IMR-90 (cell line): ENCODE measurements at regions not wholly inside any gene's neighbourhood (a gene's known extent, or its start where the extent isn't known, plus 50 kb on each side); places are given as distances from the start of the nearest gene placed in this dataset.

Experiments
- ATAC-seq: fragments of 200-7000 bp; cut with Tn5 transposase; 2 replicates; pipeline ENCODE4 v1.9.1; 2020; ENCODE audit warnings: low read depth, mild to moderate bottlenecking, moderate library complexity
- BruUV-seq: library from RNA; stranded (reverse); fragments of 400-500 nt; replicated peaks from 2 replicates; lab custom pipeline; 2021; lab: Mats Ljungman, UMichigan
- CTCF ChIA-PET: fragments of 300-600 bp; formaldehyde crosslinking; extraction: SDS; loops from one replicate; lab custom pipeline; 2021; ENCODE audit warnings: antibody characterized with exemption; lab: Yijun Ruan, JAX
- POLR2A ChIA-PET: fragments of 300-600 bp; sonication (Branson Sonifier 250); formaldehyde crosslinking; loops from one replicate; lab custom pipeline; 2022; ENCODE audit warnings: antibody characterized with exemption; ENCODE audit not compliant: unreplicated experiment; lab: Charles Lee
- DNase-seq: peaks from one replicate; pipeline ENCODE4 v3.0.0; 2013
- H2AFZ ChIP-seq: replicated peaks from 2 replicates; pipeline ENCODE3; 2013; ENCODE audit warnings: low read length, mild to moderate bottlenecking; ENCODE audit not compliant: poor library complexity
- H2AK5ac ChIP-seq: 2 replicates; pipeline ENCODE4 v1.6.1; 2013; ENCODE audit warnings: low read depth, low read length, inconsistent platforms
- H2AK9ac ChIP-seq: replicated peaks from 2 replicates; pipeline ENCODE3; 2013; ENCODE audit warnings: mild to moderate bottlenecking, low read depth, low read length, moderate library complexity; ENCODE audit not compliant: poor library complexity
- H2BK120ac ChIP-seq: 2 replicates; pipeline ENCODE4 v1.6.1; 2013; ENCODE audit warnings: low read depth, low read length, inconsistent platforms
- H2BK15ac ChIP-seq: 3 replicates; pipeline ENCODE4 v1.6.1; 2013; ENCODE audit warnings: low read depth, low read length, inconsistent platforms
- H2BK20ac ChIP-seq: 2 replicates; pipeline ENCODE4 v1.6.1; 2013; ENCODE audit warnings: low read depth, mild to moderate bottlenecking, inconsistent platforms, low read length, moderate library complexity
- H2BK5ac ChIP-seq: 2 replicates; pipeline ENCODE4 v1.6.1; 2013; ENCODE audit warnings: mild to moderate bottlenecking, low read depth, low read length, inconsistent platforms; ENCODE audit not compliant: poor library complexity, severe bottlenecking
- H3K14ac ChIP-seq: replicated peaks from 2 replicates; pipeline ENCODE4 v1.6.1; 2013; ENCODE audit warnings: low read depth, low read length, inconsistent platforms
- H3K18ac ChIP-seq: 2 replicates; pipeline ENCODE4 v1.6.1; 2013; ENCODE audit warnings: low read depth, low read length, control low read depth
- H3K23ac ChIP-seq: 2 replicates; pipeline ENCODE4 v1.6.1; 2013; ENCODE audit warnings: low read depth, low read length, inconsistent platforms
- H3K27ac ChIP-seq: 2 replicates; pipeline ENCODE4 v1.5.1; 2013; ENCODE audit warnings: mild to moderate bottlenecking, control low read depth, low read length; ENCODE audit not compliant: insufficient read depth
- H3K27me3 ChIP-seq: 2 replicates; pipeline ENCODE4 v1.6.1; 2013; ENCODE audit warnings: low read length; ENCODE audit not compliant: control insufficient read depth, insufficient read depth
- H3K36me3 ChIP-seq: 2 replicates; pipeline ENCODE4 v1.6.1; 2013; ENCODE audit warnings: low read length, mixed read lengths; ENCODE audit not compliant: control insufficient read depth, insufficient read depth
- H3K4ac ChIP-seq: 2 replicates; pipeline ENCODE4 v1.6.1; 2013; ENCODE audit warnings: low read depth, low read length, inconsistent platforms
- H3K4me1 ChIP-seq: 2 replicates; pipeline ENCODE4 v1.6.1; 2013; ENCODE audit warnings: low read length, mixed read lengths; ENCODE audit not compliant: control insufficient read depth, insufficient read depth
- H3K4me2 ChIP-seq: 2 replicates; pipeline ENCODE4 v1.6.1; 2013; ENCODE audit warnings: low read depth, mild to moderate bottlenecking, control low read depth, low read length, moderate library complexity
- H3K4me3 ChIP-seq: 2 replicates; pipeline ENCODE4 v1.5.1; 2013; ENCODE audit warnings: low read depth, mild to moderate bottlenecking, control low read depth, low read length, moderate library complexity; ENCODE audit not compliant: insufficient read depth
- H3K56ac ChIP-seq: 2 replicates; pipeline ENCODE4 v1.6.1; 2013; ENCODE audit warnings: low read length, inconsistent platforms; ENCODE audit not compliant: insufficient read depth; ENCODE audit errors: extremely low read depth
- H3K79me1 ChIP-seq, 2 experiments: 2 replicates each; pipeline ENCODE4 v1.6.1; 2013; ENCODE audit warnings: low read length in 2 of 2, inconsistent platforms in 1 of 2, low read depth in 1 of 2
- H3K9ac ChIP-seq: 2 replicates; pipeline ENCODE4 v1.6.1; 2013; ENCODE audit warnings: low read depth, low read length, control low read depth
- H3K9me1 ChIP-seq: 2 replicates; pipeline ENCODE4 v1.6.1; 2013; ENCODE audit warnings: low read length, inconsistent platforms; ENCODE audit not compliant: insufficient read depth
- H3K9me3 ChIP-seq: 2 replicates; pipeline ENCODE4 v1.6.1; 2013; ENCODE audit warnings: low read length; ENCODE audit not compliant: control insufficient read depth, insufficient read depth
- H4K20me1 ChIP-seq: 2 replicates; pipeline ENCODE4 v1.6.1; 2013; ENCODE audit warnings: low read length, inconsistent platforms; ENCODE audit not compliant: insufficient read depth
- H4K5ac ChIP-seq: 2 replicates; pipeline ENCODE4 v1.6.1; 2013; ENCODE audit warnings: mild to moderate bottlenecking, low read depth, low read length, control low read depth
- H4K8ac ChIP-seq, 2 experiments: 2 replicates each; pipeline ENCODE4 v1.6.1; 2013; ENCODE audit warnings: low read depth in 2 of 2, low read length in 2 of 2, control low read depth in 1 of 2, inconsistent platforms in 1 of 2
- H4K91ac ChIP-seq: 2 replicates; pipeline ENCODE4 v1.6.1; 2013; ENCODE audit warnings: low read depth, low read length, inconsistent platforms; ENCODE audit not compliant: insufficient read depth
- BHLHE40 ChIP-seq: fragments of 150-350 bp; IDR thresholded peaks from 2 replicates; pipeline ENCODE4 v1.6.1; 2016; ENCODE audit warnings: mild to moderate bottlenecking, low read depth, low read length
- CEBPB ChIP-seq: IDR thresholded peaks from 2 replicates; pipeline ENCODE4 v1.6.1; 2012; ENCODE audit warnings: low read depth, low read length, improper control_type of control experiment
- CHD1 ChIP-seq: IDR thresholded peaks from 2 replicates; pipeline ENCODE4 v1.6.1; 2012; ENCODE audit warnings: low read depth, low read length, improper control_type of control experiment
- FOS ChIP-seq: fragments of 150-350 bp; IDR thresholded peaks from 2 replicates; pipeline ENCODE4 v1.6.1; 2016; ENCODE audit warnings: low read depth, low read length
- MAFK ChIP-seq: IDR thresholded peaks from 2 replicates; pipeline ENCODE4 v1.6.1; 2012; ENCODE audit warnings: low read depth, low read length, improper control_type of control experiment
- MAZ ChIP-seq: IDR thresholded peaks from 2 replicates; pipeline ENCODE4 v1.6.1; 2012; ENCODE audit warnings: low read depth, mild to moderate bottlenecking, low read length, improper control_type of control experiment, moderate library complexity, borderline replicate concordance
- MXI1 ChIP-seq: IDR thresholded peaks from 2 replicates; pipeline ENCODE4 v1.6.1; 2012; ENCODE audit warnings: low read depth, mild to moderate bottlenecking, low read length, moderate library complexity, borderline replicate concordance
- NFE2L2 ChIP-seq: fragments of 150-350 bp; IDR thresholded peaks from 2 replicates; pipeline ENCODE4 v1.6.1; 2016; ENCODE audit warnings: low read depth, mild to moderate bottlenecking, low read length
- POLR2A ChIP-seq: IDR thresholded peaks from 2 replicates; pipeline ENCODE4 v1.6.1; 2012; ENCODE audit warnings: mild to moderate bottlenecking, low read depth, low read length
- RAD21 ChIP-seq: IDR thresholded peaks from 2 replicates; pipeline ENCODE4 v1.6.1; 2012; ENCODE audit warnings: low read length, improper control_type of control experiment
- RCOR1 ChIP-seq: IDR thresholded peaks from 2 replicates; pipeline ENCODE4 v1.6.1; 2012; ENCODE audit warnings: mild to moderate bottlenecking, low read length, improper control_type of control experiment; ENCODE audit not compliant: insufficient replicate concordance
- RFX5 ChIP-seq: IDR thresholded peaks from 2 replicates; pipeline ENCODE4 v1.8.0; 2012; ENCODE audit warnings: low read depth, mild to moderate bottlenecking, low read length, moderate library complexity
- SMC3 ChIP-seq: fragments of 150-350 bp; IDR thresholded peaks from 2 replicates; pipeline ENCODE4 v1.6.1; 2016; ENCODE audit warnings: low read depth, mild to moderate bottlenecking, antibody characterized with exemption, low read length, moderate library complexity
- WGBS, 2 experiments: methylation state at CpG; one replicate each; pipeline versions ENCODE4 v1.1.5 to v1.1.7; 2013; ENCODE audit warnings: missing lambda C conversion rate in 2 of 2; ENCODE audit not compliant: insufficient read length in 1 of 2; ENCODE audit errors: extremely low coverage in 2 of 2; 5-methylcytosine and 5-hydroxymethylcytosine counted together
- dilution Hi-C: fragments of 300-500 bp; cut with HindIII; formaldehyde crosslinking; loops from one replicate; pipeline ENCODE4 v1.14.3; 2018; ENCODE audit warnings: low sequenced_read_pairs; ENCODE audit not compliant: unreplicated experiment
- in situ Hi-C: fragments of 300-500 bp; cut with MboI; formaldehyde crosslinking; loops from 3 replicates; pipeline ENCODE4 v1.14.3; 2019; ENCODE audit warnings: low sequenced_read_pairs, inconsistent platforms, mixed read lengths
- intact Hi-C: fragments of 100-400 bp; cut with micrococcal nuclease; formaldehyde crosslinking; loops from 2 replicates; pipeline ENCODE4 v1.10.0; 2022
- TF ChIP-seq, protein P1 (sequence below): fragments of 150-350 bp; IDR thresholded peaks from 2 replicates; pipeline ENCODE4 v1.6.1; 2016; ENCODE audit warnings: low read depth, mild to moderate bottlenecking, low read length, moderate library complexity, borderline replicate concordance
- TF ChIP-seq, protein P2 (sequence below): fragments of 150-350 bp; IDR thresholded peaks from 2 replicates; pipeline ENCODE4 v1.6.1; 2017; ENCODE audit warnings: mild to moderate bottlenecking, antibody characterized with exemption, low read length, low read depth
- TF ChIP-seq, protein P3 (sequence below): conservative IDR thresholded peaks from 2 replicates; pipeline ENCODE4 v1.5.1; 2012; ENCODE audit warnings: mild to moderate bottlenecking, low read depth, low read length, improper control_type of control experiment

DNA sequence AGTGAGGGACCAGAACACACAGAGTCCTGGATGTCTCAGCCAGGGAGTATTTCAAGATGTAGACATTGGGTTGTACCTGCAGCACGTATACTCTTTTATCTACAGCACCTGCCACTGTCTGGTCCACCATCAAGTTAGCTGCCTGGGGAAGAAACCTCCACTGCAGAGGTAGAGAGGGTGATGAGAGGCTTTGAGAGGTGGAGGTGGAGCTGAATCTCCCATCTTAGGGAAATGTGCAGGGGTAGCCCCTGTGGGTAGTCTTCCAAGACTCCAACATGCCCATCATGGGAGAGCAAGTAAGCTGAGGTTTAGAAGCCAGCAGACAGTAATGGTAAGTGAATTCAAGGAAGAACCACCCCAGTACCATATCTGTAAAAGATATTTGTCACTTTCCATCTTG lies 93.3 kb upstream of the CELF4 start:
- DNase-seq: no peak
- intact Hi-C loops: no loop called here
- no peaks in the 10 kb centered on the region for H3K79me1 ChIP-seq
- POLR2A ChIA-PET: no interaction called here
- no peak overlapping the region for H3K18ac ChIP-seq
- CTCF ChIA-PET: no interaction called here
- no peak overlapping the region for H3K23ac ChIP-seq
- H3K4me2 ChIP-seq: no peak overlapping the region
- H3K14ac ChIP-seq: no peak overlapping the region
- no peak overlapping the region for H2AFZ ChIP-seq
- H3K27me3 ChIP-seq: no peaks in the 10 kb centered on the region
- H4K8ac ChIP-seq: no peak overlapping the region
- no peak for ATAC-seq
- no peaks in the 10 kb centered on the region for H3K36me3 ChIP-seq
- no peaks in the 10 kb centered on the region for H3K9me1 ChIP-seq
- H4K5ac ChIP-seq: no peak overlapping the region
- no peaks in the 10 kb centered on the region for H4K20me1 ChIP-seq
- H4K91ac ChIP-seq: no peak overlapping the region
- H2AK9ac ChIP-seq: no peak overlapping the region
- BruUV-seq: no TSS peak
- no peak overlapping the region for H2BK5ac ChIP-seq
- H2BK120ac ChIP-seq: no peak overlapping the region
- dilution Hi-C loops: no loop called here
- no peak overlapping the region for H3K56ac ChIP-seq
- no peak overlapping the region for H3K4ac ChIP-seq
- no peak overlapping the region for H2AK5ac ChIP-seq
- no peak overlapping the region for H2BK20ac ChIP-seq
- in situ Hi-C loops: no loop called here
- H3K9ac ChIP-seq: no peak overlapping the region
- H3K4me3 ChIP-seq: no peak overlapping the region
- no peaks in the 10 kb centered on the region for H3K4me1 ChIP-seq
- H3K9me3 ChIP-seq: peaks cover 14% of the 10 kb centered on the region
- no CpG with 5 or more reads among the region's 1 CpG for WGBS, 2 experiments
- H3K27ac ChIP-seq: no peak overlapping the region
- no peak overlapping the region for H2BK15ac ChIP-seq
- TF ChIP-seq CEBPB: no peak
- TF ChIP-seq, protein P1, sequence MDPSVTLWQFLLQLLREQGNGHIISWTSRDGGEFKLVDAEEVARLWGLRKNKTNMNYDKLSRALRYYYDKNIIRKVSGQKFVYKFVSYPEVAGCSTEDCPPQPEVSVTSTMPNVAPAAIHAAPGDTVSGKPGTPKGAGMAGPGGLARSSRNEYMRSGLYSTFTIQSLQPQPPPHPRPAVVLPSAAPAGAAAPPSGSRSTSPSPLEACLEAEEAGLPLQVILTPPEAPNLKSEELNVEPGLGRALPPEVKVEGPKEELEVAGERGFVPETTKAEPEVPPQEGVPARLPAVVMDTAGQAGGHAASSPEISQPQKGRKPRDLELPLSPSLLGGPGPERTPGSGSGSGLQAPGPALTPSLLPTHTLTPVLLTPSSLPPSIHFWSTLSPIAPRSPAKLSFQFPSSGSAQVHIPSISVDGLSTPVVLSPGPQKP: no peak
- TF ChIP-seq NFE2L2: no peak
- no peak for TF ChIP-seq RFX5
- TF ChIP-seq POLR2A: no peak
- no peak for TF ChIP-seq RCOR1
- no peak for TF ChIP-seq BHLHE40
- TF ChIP-seq CHD1: no peak
- TF ChIP-seq FOS: no peak
- TF ChIP-seq, protein P2, sequence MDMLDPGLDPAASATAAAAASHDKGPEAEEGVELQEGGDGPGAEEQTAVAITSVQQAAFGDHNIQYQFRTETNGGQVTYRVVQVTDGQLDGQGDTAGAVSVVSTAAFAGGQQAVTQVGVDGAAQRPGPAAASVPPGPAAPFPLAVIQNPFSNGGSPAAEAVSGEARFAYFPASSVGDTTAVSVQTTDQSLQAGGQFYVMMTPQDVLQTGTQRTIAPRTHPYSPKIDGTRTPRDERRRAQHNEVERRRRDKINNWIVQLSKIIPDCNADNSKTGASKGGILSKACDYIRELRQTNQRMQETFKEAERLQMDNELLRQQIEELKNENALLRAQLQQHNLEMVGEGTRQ: no peak
- no peak for TF ChIP-seq RAD21
- TF ChIP-seq, protein P3, sequence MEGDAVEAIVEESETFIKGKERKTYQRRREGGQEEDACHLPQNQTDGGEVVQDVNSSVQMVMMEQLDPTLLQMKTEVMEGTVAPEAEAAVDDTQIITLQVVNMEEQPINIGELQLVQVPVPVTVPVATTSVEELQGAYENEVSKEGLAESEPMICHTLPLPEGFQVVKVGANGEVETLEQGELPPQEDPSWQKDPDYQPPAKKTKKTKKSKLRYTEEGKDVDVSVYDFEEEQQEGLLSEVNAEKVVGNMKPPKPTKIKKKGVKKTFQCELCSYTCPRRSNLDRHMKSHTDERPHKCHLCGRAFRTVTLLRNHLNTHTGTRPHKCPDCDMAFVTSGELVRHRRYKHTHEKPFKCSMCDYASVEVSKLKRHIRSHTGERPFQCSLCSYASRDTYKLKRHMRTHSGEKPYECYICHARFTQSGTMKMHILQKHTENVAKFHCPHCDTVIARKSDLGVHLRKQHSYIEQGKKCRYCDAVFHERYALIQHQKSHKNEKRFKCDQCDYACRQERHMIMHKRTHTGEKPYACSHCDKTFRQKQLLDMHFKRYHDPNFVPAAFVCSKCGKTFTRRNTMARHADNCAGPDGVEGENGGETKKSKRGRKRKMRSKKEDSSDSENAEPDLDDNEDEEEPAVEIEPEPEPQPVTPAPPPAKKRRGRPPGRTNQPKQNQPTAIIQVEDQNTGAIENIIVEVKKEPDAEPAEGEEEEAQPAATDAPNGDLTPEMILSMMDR: no peak
- TF ChIP-seq MAZ: no peak
- no peak for TF ChIP-seq MAFK
- TF ChIP-seq MXI1: no peak
- TF ChIP-seq SMC3: no peak
